Glomerular visceral epithelial cell (primary cell): ENCODE measurements at regions not wholly inside any gene's neighbourhood (a gene's known extent, or its start where the extent isn't known, plus 50 kb on each side); places are given as distances from the start of the nearest gene placed in this dataset.

Experiments
- DNase-seq: peaks from one replicate; pipeline ENCODE4 v3.0.0-alpha.2; 2016; ENCODE audit errors: extremely low spot score

DNA sequence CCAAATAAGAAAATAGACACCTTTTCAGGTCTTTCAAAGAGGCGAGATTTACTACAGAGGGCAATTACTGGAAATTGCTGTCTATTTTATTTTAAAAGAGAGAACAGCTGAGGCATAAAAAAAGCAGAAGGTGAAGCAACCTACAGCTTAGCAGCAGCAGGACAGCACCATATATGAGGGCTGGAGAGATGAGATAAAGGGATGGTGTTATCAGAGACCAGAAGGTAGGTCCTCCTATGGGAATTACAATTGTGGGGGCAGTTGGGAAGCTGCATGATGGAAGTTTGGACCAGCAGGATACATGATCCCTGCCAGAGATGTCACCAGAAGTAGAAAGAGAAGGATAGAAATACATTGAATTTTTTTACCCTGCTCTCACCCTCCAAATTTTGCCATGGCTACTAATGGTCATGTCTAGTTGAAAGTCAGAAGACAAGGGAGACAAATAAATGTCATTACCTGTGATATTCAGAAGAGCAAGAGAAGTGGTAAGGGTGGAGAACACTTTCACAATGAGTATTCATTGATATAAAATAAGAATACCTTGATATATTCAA, 77.2 kb upstream of the CALCR start:
- no peak for DNase-seq

DNA sequence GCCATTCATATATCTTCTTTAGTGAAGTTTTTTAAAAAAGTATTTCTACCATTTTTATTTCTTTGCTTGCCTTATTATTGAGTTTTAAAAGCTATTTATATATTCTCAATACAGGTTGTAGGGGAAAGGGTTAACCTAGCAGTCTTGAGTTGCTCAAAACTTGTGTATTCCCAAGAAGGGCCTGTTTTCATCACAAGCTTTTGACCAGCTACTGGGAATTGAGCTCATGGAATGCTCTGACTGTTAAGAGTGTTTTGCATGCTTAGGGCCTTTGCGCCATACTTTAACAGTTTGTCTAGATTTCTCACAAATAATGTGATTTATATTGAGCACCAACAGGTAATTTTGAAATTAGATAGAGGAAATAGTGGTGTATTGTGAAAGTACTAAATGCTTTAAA, 72.0 kb upstream of the CALCR start:
- DNase-seq = no peak

DNA sequence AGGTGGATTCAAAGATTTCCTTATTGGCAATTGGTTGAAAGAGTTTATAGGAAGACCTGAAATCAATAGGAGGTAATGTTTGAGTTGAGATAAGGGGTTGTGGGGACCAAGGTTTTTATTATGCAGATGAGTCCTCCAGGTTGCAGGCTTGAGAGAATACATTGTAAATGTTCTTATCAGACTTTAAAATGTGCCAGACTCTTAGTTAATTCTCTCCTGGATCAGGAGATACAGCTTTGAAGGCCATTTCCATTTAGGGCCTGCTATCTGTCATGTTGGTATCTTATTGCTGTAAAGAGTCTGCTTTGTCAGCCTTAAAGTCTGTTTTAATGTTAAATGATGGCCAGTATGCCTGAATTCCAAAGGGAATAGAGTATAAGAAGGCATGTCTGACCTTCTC, 61.8 kb upstream of the CALCR start:
- no peak for DNase-seq

DNA sequence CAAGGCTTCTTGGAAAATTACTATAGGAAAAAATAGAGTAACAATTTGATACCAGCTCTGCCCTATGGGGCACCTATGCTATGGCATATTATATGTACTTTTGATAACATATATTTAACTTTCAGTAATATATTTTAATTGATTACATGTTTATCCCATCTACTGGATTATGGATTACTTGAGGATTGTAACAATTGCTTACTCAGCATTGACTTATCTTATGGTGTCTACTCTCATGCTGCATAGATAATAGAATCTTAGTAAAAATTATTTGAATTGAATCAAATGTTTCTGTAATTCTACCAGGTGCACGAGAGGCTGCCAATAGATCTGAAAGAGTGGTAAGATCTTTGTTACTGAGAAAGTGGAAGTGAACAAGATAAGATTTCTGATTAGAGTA, 57.8 kb upstream of the CALCR start:
- no peak for DNase-seq

DNA sequence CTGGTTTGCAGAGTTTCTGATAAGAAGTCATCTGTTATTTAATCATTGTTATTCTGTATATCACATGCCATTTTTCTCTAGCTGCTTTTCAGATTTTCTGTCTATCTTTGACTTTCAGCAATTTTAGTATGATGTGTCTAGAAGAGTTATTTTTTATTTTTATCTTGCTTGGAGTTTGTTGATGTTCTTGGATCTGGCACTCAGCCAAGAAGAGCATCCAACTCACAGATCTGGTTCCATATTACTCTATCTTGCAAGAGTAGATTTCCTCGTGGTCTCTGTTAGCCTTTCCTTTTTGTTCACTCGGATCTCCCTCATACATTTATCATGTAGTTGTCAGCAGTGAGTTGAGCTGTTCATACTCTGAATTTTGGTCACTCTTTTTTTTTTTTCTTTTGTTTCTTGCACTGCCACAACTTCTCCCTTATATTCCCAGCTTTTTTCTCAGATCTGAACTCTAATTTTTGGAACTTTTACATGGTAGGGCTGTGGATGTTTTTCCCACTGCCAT, 54.8 kb upstream of the CALCR start:
- DNase-seq = no peak

DNA sequence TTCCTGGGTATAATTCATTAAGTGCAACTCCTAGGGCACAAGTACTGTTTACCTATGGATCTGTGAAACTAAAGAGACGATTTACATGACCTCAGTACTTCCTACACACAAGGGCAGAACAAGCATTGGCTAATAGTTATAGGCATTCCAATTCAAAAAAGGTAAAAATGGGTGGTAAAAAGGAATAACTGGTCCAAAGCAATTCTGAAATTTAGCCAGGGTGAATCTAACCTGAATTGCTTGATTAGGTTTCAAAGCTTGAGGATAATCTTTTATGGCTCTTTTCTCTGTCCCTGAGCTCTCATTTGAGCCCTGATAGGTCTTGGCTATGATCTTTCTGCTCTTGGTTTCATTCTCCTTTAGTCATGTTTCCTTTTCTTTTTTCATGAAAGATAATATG, 52.3 kb upstream of the CALCR start:
- DNase-seq = no peak
